Neural cell (in vitro differentiated cells): ENCODE measurements at regions not wholly inside any gene's neighbourhood (a gene's known extent, or its start where the extent isn't known, plus 50 kb on each side); places are given as distances from the start of the nearest gene placed in this dataset.

ENCODE experiments used
- H2AFZ ChIP-seq: fragments of 200-600, 300-800 bp; sonication (generic), shearing (Covaris generic); 2 replicates; pipeline ENCODE4 v1.6.0; 2014; ENCODE audit warnings: low read depth, mild to moderate bottlenecking, antibody characterized with exemption, low read length, moderate library complexity
- H3F3A ChIP-seq: fragments of 200-600 bp; shearing (Covaris generic); 2 replicates; pipeline ENCODE4 v1.6.1; 2016; ENCODE audit warnings: mild to moderate bottlenecking, moderate library complexity, mixed read lengths, antibody characterized with exemption, low read length; ENCODE audit not compliant: insufficient read depth, poor library complexity, severe bottlenecking
- H3K27ac ChIP-seq: fragments of 200-600, 300-800 bp; sonication (generic), shearing (Covaris generic); 2 replicates; pipeline ENCODE4 v1.5.1; 2014; ENCODE audit warnings: mild to moderate bottlenecking, low read length, moderate library complexity
- H3K27me3 ChIP-seq: fragments of 300-800, 200-600 bp; sonication (generic), shearing (Covaris generic); 2 replicates; pipeline ENCODE4 v1.6.0; 2014; ENCODE audit warnings: mild to moderate bottlenecking, low read depth, low read length, moderate library complexity; ENCODE audit not compliant: insufficient read depth
- H3K36me3 ChIP-seq: fragments of 300-800, 200-600 bp; sonication (generic), shearing (Covaris generic); 2 replicates; pipeline ENCODE4 v1.5.1; 2014; ENCODE audit warnings: mild to moderate bottlenecking, antibody characterized with exemption, low read length, moderate library complexity; ENCODE audit not compliant: insufficient read depth
- H3K4me2 ChIP-seq: fragments of 300-800, 200-600 bp; sonication (generic), shearing (Covaris generic); 2 replicates; pipeline ENCODE4 v1.6.0; 2014; ENCODE audit warnings: mild to moderate bottlenecking, low read length
- H3K4me3 ChIP-seq: fragments of 300-800, 200-600 bp; sonication (generic), shearing (Covaris generic); 2 replicates; pipeline ENCODE4 v1.5.1; 2014; ENCODE audit warnings: mild to moderate bottlenecking, low read length, moderate library complexity
- H3K79me2 ChIP-seq: fragments of 200-600 bp; shearing (Covaris generic); replicated peaks from 2 replicates; pipeline ENCODE4 v1.6.0; 2014; ENCODE audit warnings: mild to moderate bottlenecking, low read length, moderate library complexity; ENCODE audit not compliant: insufficient read depth
- H3K9ac ChIP-seq: fragments of 300-800, 200-600 bp; sonication (generic), shearing (Covaris generic); 2 replicates; pipeline ENCODE4 v1.6.1; 2016; ENCODE audit warnings: mild to moderate bottlenecking, low read length, mixed read lengths
- H3K9me2 ChIP-seq: fragments of 200-600 bp; shearing (Covaris generic); 2 replicates; pipeline ENCODE4 v1.6.1; 2016; ENCODE audit warnings: mild to moderate bottlenecking, low read length, mixed read lengths; ENCODE audit not compliant: insufficient read depth
- H3K9me3 ChIP-seq: fragments of 200-600, 300-800 bp; sonication (generic), shearing (Covaris generic); 2 replicates; pipeline ENCODE4 v1.6.1; 2016; ENCODE audit warnings: mild to moderate bottlenecking, mixed run types, low read length, moderate library complexity, mixed read lengths
- H4K20me1 ChIP-seq: fragments of 200-600 bp; shearing (Covaris generic); 2 replicates; pipeline ENCODE4 v1.6.1; 2016; ENCODE audit warnings: mild to moderate bottlenecking, mixed run types; ENCODE audit not compliant: insufficient read depth
- EP300 ChIP-seq: fragments of 450-650 bp; conservative IDR thresholded peaks from 2 replicates; pipeline ENCODE4 v1.6.1; 2014; ENCODE audit warnings: antibody characterized with exemption, mild to moderate bottlenecking, moderate library complexity; ENCODE audit not compliant: poor library complexity, severe bottlenecking
- EZH2 ChIP-seq: fragments of 200-600, 300-800 bp; shearing (Covaris generic), sonication (generic); IDR thresholded peaks from 2 replicates; pipeline ENCODE4 v1.6.1; 2014; ENCODE audit warnings: antibody characterized with exemption, low read length, borderline replicate concordance, mild to moderate bottlenecking; ENCODE audit not compliant: insufficient read depth, poor library complexity, severe bottlenecking
- MXI1 ChIP-seq: fragments of 450-650 bp; conservative IDR thresholded peaks from 2 replicates; pipeline ENCODE4 v1.6.1; 2014; ENCODE audit warnings: antibody characterized with exemption, mild to moderate bottlenecking; ENCODE audit not compliant: poor library complexity, severe bottlenecking
- POLR2AphosphoS5 ChIP-seq: IDR thresholded peaks from 2 replicates; pipeline ENCODE4 v1.6.1; 2012
- RAD21 ChIP-seq: fragments of 450-650 bp; conservative IDR thresholded peaks from 2 replicates; pipeline ENCODE4 v1.6.1; 2014; ENCODE audit warnings: antibody characterized with exemption, mild to moderate bottlenecking, moderate library complexity
- REST ChIP-seq: IDR thresholded peaks from 2 replicates; pipeline ENCODE4 v1.6.1; 2012; ENCODE audit warnings: borderline replicate concordance
- SMC3 ChIP-seq: fragments of 450-650 bp; conservative IDR thresholded peaks from 2 replicates; pipeline ENCODE4 v1.6.1; 2014; ENCODE audit warnings: antibody characterized with exemption, mild to moderate bottlenecking, moderate library complexity; ENCODE audit not compliant: poor library complexity
- TAF1 ChIP-seq: IDR thresholded peaks from 2 replicates; pipeline ENCODE4 v1.6.1; 2012; ENCODE audit warnings: low read depth
- TF ChIP-seq, protein P1 (sequence below): fragments of 450-650 bp; IDR thresholded peaks from 2 replicates; pipeline ENCODE4 v1.5.1; 2014; ENCODE audit warnings: antibody characterized with exemption, mild to moderate bottlenecking, moderate library complexity; ENCODE audit not compliant: poor library complexity, severe bottlenecking

DNA sequence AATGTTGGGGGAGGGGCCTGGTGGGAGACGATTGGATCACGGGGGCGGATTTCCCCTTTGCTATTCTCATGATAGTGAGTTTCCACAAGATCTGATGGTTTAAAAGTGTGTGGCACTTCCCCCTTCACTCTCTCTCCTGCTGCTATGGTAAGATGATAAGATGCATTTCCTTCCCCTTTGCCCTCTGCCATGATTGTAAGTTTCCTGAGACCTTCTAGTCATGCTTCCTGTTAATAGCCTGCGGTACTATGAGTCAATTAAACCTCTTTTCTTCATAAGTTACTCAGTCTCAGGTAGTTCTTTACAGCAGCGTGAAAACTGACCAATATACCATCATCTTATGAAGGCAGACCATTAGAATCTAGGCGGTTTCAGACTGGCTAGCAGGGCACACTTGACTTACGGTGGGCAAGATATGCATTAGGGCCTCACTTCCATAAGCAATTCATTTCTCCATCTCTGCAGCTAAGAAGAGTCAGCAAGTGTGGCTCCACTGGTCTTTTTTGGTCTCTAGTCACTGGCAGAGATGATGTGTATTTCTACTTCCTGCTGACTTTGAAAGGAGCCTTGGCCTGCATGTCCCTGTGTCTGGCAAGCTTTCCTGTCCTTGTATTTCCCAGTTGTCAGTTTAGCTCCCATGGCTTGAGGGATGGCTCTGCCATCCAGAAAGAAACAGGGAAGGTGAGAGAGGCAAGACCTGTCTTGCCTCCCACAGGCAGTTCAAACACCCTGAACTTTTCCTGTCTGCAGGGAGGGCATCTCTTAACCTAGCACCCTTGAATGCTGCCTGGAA, 109.0 kb upstream of the ADAMTS9 start:
- H3K36me3 ChIP-seq, result no peaks in the 10 kb centered on the region
- H3K27me3 ChIP-seq, result no peaks in the 10 kb centered on the region
- H2AFZ ChIP-seq, result no peak overlapping the region
- no peaks in the 10 kb centered on the region for H3K9me3 ChIP-seq
- H3K79me2 ChIP-seq, result no peaks in the 10 kb centered on the region
- H3K4me2 ChIP-seq, result no peak overlapping the region
- no peaks in the 10 kb centered on the region for H3K9me2 ChIP-seq
- no peak overlapping the region for H3K27ac ChIP-seq
- no peak overlapping the region for H3K9ac ChIP-seq
- no peak overlapping the region for H3K4me3 ChIP-seq
- H4K20me1 ChIP-seq, result no peaks in the 10 kb centered on the region
- no peaks in the 10 kb centered on the region for H3F3A ChIP-seq
- TF ChIP-seq EZH2, result no peak

GRCh38 chr3:64792445-64792844, 104.6 kb upstream of the ADAMTS9 start:
- no peaks in the 10 kb centered on the region for H3K9me3 ChIP-seq
- H3F3A ChIP-seq, result no peaks in the 10 kb centered on the region
- H3K27me3 ChIP-seq, result no peaks in the 10 kb centered on the region
- H3K9me2 ChIP-seq, result no peaks in the 10 kb centered on the region
- H3K79me2 ChIP-seq, result no peaks in the 10 kb centered on the region
- no peak overlapping the region for H3K27ac ChIP-seq
- H4K20me1 ChIP-seq, result no peaks in the 10 kb centered on the region
- no peak overlapping the region for H3K4me2 ChIP-seq
- H3K36me3 ChIP-seq, result no peaks in the 10 kb centered on the region
- H3K4me3 ChIP-seq, result no peak overlapping the region
- TF ChIP-seq, protein P1, sequence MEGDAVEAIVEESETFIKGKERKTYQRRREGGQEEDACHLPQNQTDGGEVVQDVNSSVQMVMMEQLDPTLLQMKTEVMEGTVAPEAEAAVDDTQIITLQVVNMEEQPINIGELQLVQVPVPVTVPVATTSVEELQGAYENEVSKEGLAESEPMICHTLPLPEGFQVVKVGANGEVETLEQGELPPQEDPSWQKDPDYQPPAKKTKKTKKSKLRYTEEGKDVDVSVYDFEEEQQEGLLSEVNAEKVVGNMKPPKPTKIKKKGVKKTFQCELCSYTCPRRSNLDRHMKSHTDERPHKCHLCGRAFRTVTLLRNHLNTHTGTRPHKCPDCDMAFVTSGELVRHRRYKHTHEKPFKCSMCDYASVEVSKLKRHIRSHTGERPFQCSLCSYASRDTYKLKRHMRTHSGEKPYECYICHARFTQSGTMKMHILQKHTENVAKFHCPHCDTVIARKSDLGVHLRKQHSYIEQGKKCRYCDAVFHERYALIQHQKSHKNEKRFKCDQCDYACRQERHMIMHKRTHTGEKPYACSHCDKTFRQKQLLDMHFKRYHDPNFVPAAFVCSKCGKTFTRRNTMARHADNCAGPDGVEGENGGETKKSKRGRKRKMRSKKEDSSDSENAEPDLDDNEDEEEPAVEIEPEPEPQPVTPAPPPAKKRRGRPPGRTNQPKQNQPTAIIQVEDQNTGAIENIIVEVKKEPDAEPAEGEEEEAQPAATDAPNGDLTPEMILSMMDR, result no peak
- TF ChIP-seq RAD21 (no peak), REST (no peak), POLR2AphosphoS5 (no peak), EZH2 (no peak), TAF1 (no peak), EP300 (no peak), MXI1 (no peak), SMC3 (no peak)
- no peak overlapping the region for H2AFZ ChIP-seq
- H3K9ac ChIP-seq, result no peak overlapping the region
